Psoas muscle (tissue), 7 donors: ENCODE measurements at regions not wholly inside any gene's neighbourhood (a gene's known extent, or its start where the extent isn't known, plus 50 kb on each side); places are given as distances from the start of the nearest gene placed in this dataset.

Experiments used
- ATAC-seq, 4 donors: fragments of 200-7000 bp; cut with Tn5 transposase; one replicate each; pipeline ENCODE4 v1.9.1; 2020; ENCODE audit warnings: moderate library complexity in 3 of 4, mild to moderate bottlenecking in 2 of 4
- DNase-seq, 2 donors: peaks; one replicate each; pipeline ENCODE4 v3.0.0-alpha.2; 2020
- H3K27ac ChIP-seq: fragments of 200-600 bp; one replicate; pipeline ENCODE4 v1.8.0; 2022
- H3K27me3 ChIP-seq, 3 donors: fragments of 200-600 bp in 1 of 3; one replicate each; pipeline versions ENCODE4 v1.6.1 to v1.8.0; 2013 to 2022; ENCODE audit warnings: low read length in 2 of 3, mild to moderate bottlenecking in 2 of 3, moderate library complexity in 1 of 3; ENCODE audit not compliant: insufficient read depth in 3 of 3
- H3K36me3 ChIP-seq, 2 donors: fragments of 200-600 bp in 1 of 2; one replicate each; pipeline versions ENCODE4 v1.6.1 to v1.8.0; 2013 to 2022; ENCODE audit warnings: low read depth in 1 of 2, mild to moderate bottlenecking in 1 of 2, moderate library complexity in 1 of 2; ENCODE audit not compliant: insufficient read depth in 1 of 2
- H3K4me1 ChIP-seq: fragments of 200-600 bp; one replicate; pipeline ENCODE4 v1.8.0; 2022
- H3K4me3 ChIP-seq: fragments of 200-600 bp; one replicate; pipeline ENCODE4 v1.8.0; 2022; ENCODE audit warnings: mild to moderate bottlenecking
- H3K9me3 ChIP-seq: fragments of 200-600 bp; one replicate; pipeline ENCODE4 v1.8.0; 2022
- CTCF ChIP-seq: fragments of 200-600 bp; IDR thresholded peaks from one replicate; pipeline ENCODE4 v1.8.0; 2022; ENCODE audit warnings: antibody characterized with exemption
- WGBS, 3 donors: extraction: QIAGEN DNeasy Blood & Tissue Kit; methylation state at CpG; one replicate each; pipeline versions ENCODE4 v1.1.6 to v1.1.7; 2013; 5-methylcytosine and 5-hydroxymethylcytosine counted together
- intact Hi-C, 2 donors: fragments of 100-400 bp; cut with DNase I; formaldehyde crosslinking; loops; one replicate each; pipeline versions ENCODE4 v1.11.0 to v1.14.2; 2022
- donor health status: healthy with polysubstance abuse.
- donor health status: DM: no; HTN: no; CAD: no; lungs with moderate emphysema.
- donor health status: Bipolar disorder and iron deficiency.
- donor health status: healthy.
- donor health status: DM: yes; HTN: yes; CAD: no.
- donor health status: DM: no; HTN: no; CAD: no.
- donor health status: DM: yes; HTN: yes; CAD: no.

- no peaks in the 10 kb centered on the region for H3K9me3 ChIP-seq
- no peak overlapping the region for H3K4me3 ChIP-seq
- H3K27me3 ChIP-seq, result no peaks in the 10 kb centered on the region
- intact Hi-C loops, result no loop called here
- TF ChIP-seq CTCF, result no peak
- no peak for DNase-seq
- no peaks in the 10 kb centered on the region for H3K36me3 ChIP-seq
- no peak for ATAC-seq
- H3K27ac ChIP-seq, result no peak overlapping the region
- no peaks in the 10 kb centered on the region for H3K4me1 ChIP-seq
These were observed 113.0 kb upstream of the MME start for GRCh38 chr3:154967090-154967489.

GRCh38 chr3:154956815-154957214 is 123.3 kb upstream of the MME start:
- TF ChIP-seq CTCF, result no peak
- ATAC-seq, result peak; percentile 82 to 89 (median 84)
- intact Hi-C loops, result loop anchor here (1.0 to 10.0 kb wide), 2 partner anchors 362 to 368 kb away; no protein-coding TSS in a partner anchor
- Histone ChIP-seq H3K9me3 (peaks cover 5% of the 10 kb centered on the region), H3K4me1 (peaks cover 6% of the 10 kb centered on the region), H3K27me3 (no peaks in the 10 kb centered on the region), H3K36me3 (no peaks in the 10 kb centered on the region), H3K27ac (no peak overlapping the region), H3K4me3 (no peak overlapping the region)
- WGBS, 3 donors, result 18 to 25% (median 20%) methylated on average over 1 of the region's 1 CpG
- DNase-seq, result no peak

GRCh38 chr3:154955907-154956533 is 124.1 kb upstream of the MME start:
- WGBS, 3 donors, result 93 to 96% (median 93%) methylated on average over 2 of the region's 2 CpGs
- intact Hi-C loops, result loop anchor here in 1 of 2 donors (10.0 kb wide), 1 partner anchor 369 kb away; no protein-coding TSS in a partner anchor
- Histone ChIP-seq H3K27ac (no peak overlapping the region), H3K27me3 (no peaks in the 10 kb centered on the region), H3K9me3 (peaks cover 10% of the 10 kb centered on the region), H3K4me1 (peaks cover 6% of the 10 kb centered on the region), H3K4me3 (no peak overlapping the region), H3K36me3 (no peaks in the 10 kb centered on the region)
- no peak for DNase-seq
- no peak for ATAC-seq
- TF ChIP-seq CTCF, result no peak

- peaks cover 6% of the 10 kb centered on the region for H3K4me1 ChIP-seq
- H3K27me3 ChIP-seq, result no peaks in the 10 kb centered on the region
- H3K36me3 ChIP-seq, result no peaks in the 10 kb centered on the region
- peak in 3 of 4 donors; percentile 67 to 84 (median 78) for ATAC-seq
- intact Hi-C loops, result loop anchor here in 1 of 2 donors (10.0 kb wide), 1 partner anchor 370 kb away; no protein-coding TSS in a partner anchor
- peak; percentile 41 for TF ChIP-seq CTCF
- H3K27ac ChIP-seq, result no peak overlapping the region
- no peak overlapping the region for H3K4me3 ChIP-seq
- no peak for DNase-seq
- WGBS, 3 donors, result 33 to 41% (median 39%) methylated on average over 1 of the region's 1 CpG
- peaks cover 10% of the 10 kb centered on the region for H3K9me3 ChIP-seq
These were observed 125.4 kb upstream of the MME start for GRCh38 chr3:154954757-154955156.

GRCh38 chr3:154953538-154953937 is 126.6 kb upstream of the MME start:
- H3K4me3 ChIP-seq, result no peak overlapping the region
- H3K4me1 ChIP-seq, result peaks cover 6% of the 10 kb centered on the region
- no peak overlapping the region for H3K27ac ChIP-seq
- DNase-seq, result no peak
- WGBS, 3 donors, result 70 to 78% (median 72%) methylated on average over 3 of the region's 3 CpGs
- peaks cover 10% of the 10 kb centered on the region for H3K9me3 ChIP-seq
- intact Hi-C loops, result loop anchor here in 1 of 2 donors (10.0 kb wide), 1 partner anchor 371 kb away; no protein-coding TSS in a partner anchor
- ATAC-seq, result no peak
- no peak for TF ChIP-seq CTCF
- no peaks in the 10 kb centered on the region for H3K36me3 ChIP-seq
- H3K27me3 ChIP-seq, result no peaks in the 10 kb centered on the region
